ENCODE measurements at regions not wholly inside any gene's neighbourhood (a gene's known extent, or its start where the extent isn't known, plus 50 kb on each side); places are given as distances from the start of the nearest gene placed in this dataset.

GRCh38 chr12:115736360-115736759 is 541.1 kb downstream of the MED13L start:
- no peaks in the 10 kb centered on the region for H3K36me3 ChIP-seq
- H3K27ac ChIP-seq = no peak overlapping the region
- no peak for DNase-seq (ENCODE audit: low spot score)
- no peak overlapping the region for H3K4me3 ChIP-seq
- no peaks in the 10 kb centered on the region for H3K27me3 ChIP-seq
- no peak overlapping the region for H2AFZ ChIP-seq (replicated peaks)
- Mint-ChIP-seq H3K27me3 (ENCODE audit: insufficient read depth, low read depth) (peaks cover 4% of the 10 kb centered on the region), H3K36me3 (no peaks in the 10 kb centered on the region), H3K4me3 (no peak overlapping the region), H3K4me1 (no peaks in the 10 kb centered on the region), H3K9me3 (no peaks in the 10 kb centered on the region), H3K27ac (no peak overlapping the region)
- H3K9ac ChIP-seq = no peak overlapping the region
- H3K9me3 ChIP-seq (ENCODE audit: low read depth) = no peaks in the 10 kb centered on the region
- TF ChIP-seq EZH2 (IDR thresholded peaks at IDR 0.05) (no peak), EZH2phosphoT487 (IDR thresholded peaks at IDR 0.05) (no peak)
- TF ChIP-seq, protein P1, sequence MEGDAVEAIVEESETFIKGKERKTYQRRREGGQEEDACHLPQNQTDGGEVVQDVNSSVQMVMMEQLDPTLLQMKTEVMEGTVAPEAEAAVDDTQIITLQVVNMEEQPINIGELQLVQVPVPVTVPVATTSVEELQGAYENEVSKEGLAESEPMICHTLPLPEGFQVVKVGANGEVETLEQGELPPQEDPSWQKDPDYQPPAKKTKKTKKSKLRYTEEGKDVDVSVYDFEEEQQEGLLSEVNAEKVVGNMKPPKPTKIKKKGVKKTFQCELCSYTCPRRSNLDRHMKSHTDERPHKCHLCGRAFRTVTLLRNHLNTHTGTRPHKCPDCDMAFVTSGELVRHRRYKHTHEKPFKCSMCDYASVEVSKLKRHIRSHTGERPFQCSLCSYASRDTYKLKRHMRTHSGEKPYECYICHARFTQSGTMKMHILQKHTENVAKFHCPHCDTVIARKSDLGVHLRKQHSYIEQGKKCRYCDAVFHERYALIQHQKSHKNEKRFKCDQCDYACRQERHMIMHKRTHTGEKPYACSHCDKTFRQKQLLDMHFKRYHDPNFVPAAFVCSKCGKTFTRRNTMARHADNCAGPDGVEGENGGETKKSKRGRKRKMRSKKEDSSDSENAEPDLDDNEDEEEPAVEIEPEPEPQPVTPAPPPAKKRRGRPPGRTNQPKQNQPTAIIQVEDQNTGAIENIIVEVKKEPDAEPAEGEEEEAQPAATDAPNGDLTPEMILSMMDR (IDR thresholded peaks at IDR 0.05) = no peak
- H3K4me2 ChIP-seq = no peak overlapping the region
- H3F3A ChIP-seq (ENCODE audit: low read depth) = no peaks in the 10 kb centered on the region
- H4K20me1 ChIP-seq (ENCODE audit: low read depth) = no peaks in the 10 kb centered on the region
- no peaks in the 10 kb centered on the region for H3K79me2 ChIP-seq (ENCODE audit: low read depth)
- H3K4me1 ChIP-seq = peaks cover 3% of the 10 kb centered on the region

GRCh38 chr12:115730975-115731541 is 546.4 kb downstream of the MED13L start:
- Histone ChIP-seq H4K20me1 (ENCODE audit: low read depth) (no peaks in the 10 kb centered on the region), H2AFZ (replicated peaks) (no peak overlapping the region), H3K4me1 (no peaks in the 10 kb centered on the region), H3K79me2 (ENCODE audit: low read depth) (no peaks in the 10 kb centered on the region), H3K27me3 (no peaks in the 10 kb centered on the region), H3K9me3 (ENCODE audit: low read depth) (no peaks in the 10 kb centered on the region), H3K4me2 (no peak overlapping the region), H3K36me3 (no peaks in the 10 kb centered on the region), H3K4me3 (no peak overlapping the region), H3K9ac (no peak overlapping the region), H3F3A (ENCODE audit: low read depth) (no peaks in the 10 kb centered on the region), H3K27ac (no peak overlapping the region)
- Mint-ChIP-seq H3K4me3 (no peak overlapping the region), H3K27me3 (ENCODE audit: insufficient read depth, low read depth) (peaks cover 8% of the 10 kb centered on the region), H3K36me3 (no peaks in the 10 kb centered on the region), H3K4me1 (no peaks in the 10 kb centered on the region), H3K27ac (no peak overlapping the region), H3K9me3 (no peaks in the 10 kb centered on the region)
- DNase-seq (ENCODE audit: low spot score) = no peak
- TF ChIP-seq EZH2phosphoT487 (IDR thresholded peaks at IDR 0.05) (no peak), EZH2 (IDR thresholded peaks at IDR 0.05) (no peak)
- TF ChIP-seq, protein P1 (IDR thresholded peaks at IDR 0.05) = no peak

GRCh38 chr12:115726691-115727090 is 550.8 kb downstream of the MED13L start:
- Histone ChIP-seq H3K4me3 (no peak overlapping the region), H3K27me3 (no peaks in the 10 kb centered on the region), H3K9me3 (ENCODE audit: low read depth) (no peaks in the 10 kb centered on the region), H3K4me2 (no peak overlapping the region), H3K9ac (no peak overlapping the region), H2AFZ (replicated peaks) (no peak overlapping the region), H3K79me2 (ENCODE audit: low read depth) (no peaks in the 10 kb centered on the region), H4K20me1 (ENCODE audit: low read depth) (no peaks in the 10 kb centered on the region), H3F3A (ENCODE audit: low read depth) (no peaks in the 10 kb centered on the region), H3K27ac (no peak overlapping the region), H3K4me1 (no peaks in the 10 kb centered on the region), H3K36me3 (no peaks in the 10 kb centered on the region)
- DNase-seq (ENCODE audit: low spot score) = no peak
- Mint-ChIP-seq H3K9me3 (no peaks in the 10 kb centered on the region), H3K36me3 (no peaks in the 10 kb centered on the region), H3K4me3 (no peak overlapping the region), H3K27me3 (ENCODE audit: insufficient read depth, low read depth) (peaks cover 5% of the 10 kb centered on the region), H3K27ac (no peak overlapping the region), H3K4me1 (no peaks in the 10 kb centered on the region)
- TF ChIP-seq, protein P1 (IDR thresholded peaks at IDR 0.05) = no peak
- TF ChIP-seq EZH2phosphoT487 (IDR thresholded peaks at IDR 0.05) = no peak
- no peak for TF ChIP-seq EZH2 (IDR thresholded peaks at IDR 0.05)
